GM18867 (cell line): ENCODE measurements at regions not wholly inside any gene's neighbourhood (a gene's known extent, or its start where the extent isn't known, plus 50 kb on each side); places are given as distances from the start of the nearest gene placed in this dataset.
"Not testable (repeated sequence)": the region's sequence is repeated elsewhere in the genome, so short reads cannot be mapped to it uniquely, and the experiment has no call there.

Experiments used
- ATAC-seq: cut with Tn5 transposase; IDR thresholded peaks from one replicate; pipeline ENCODE4 v1.9.1; 2021; ENCODE audit warnings: mild to moderate bottlenecking, moderate library complexity; ENCODE audit not compliant: unreplicated experiment

DNA sequence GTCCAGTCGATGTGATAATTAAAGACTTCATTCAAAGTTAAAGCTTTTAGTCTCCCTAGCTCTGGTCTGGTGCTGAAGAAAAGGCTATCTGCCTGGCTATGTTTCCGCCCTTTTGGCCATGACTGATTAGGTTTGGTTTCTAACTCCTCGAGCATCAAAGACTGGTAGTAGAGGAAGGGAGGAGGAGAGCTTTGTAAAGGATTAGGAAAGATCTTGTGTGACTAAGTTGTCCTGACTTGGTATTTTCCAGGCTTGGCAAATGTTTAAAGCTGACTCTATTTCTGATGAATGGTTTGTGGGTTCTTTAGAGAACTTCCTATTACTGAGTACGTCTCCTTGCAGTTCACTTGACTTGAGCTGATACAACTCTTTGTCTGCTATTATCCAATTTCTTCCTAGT is 312.9 kb downstream of the GJA1 start:
- ATAC-seq: no peak

DNA sequence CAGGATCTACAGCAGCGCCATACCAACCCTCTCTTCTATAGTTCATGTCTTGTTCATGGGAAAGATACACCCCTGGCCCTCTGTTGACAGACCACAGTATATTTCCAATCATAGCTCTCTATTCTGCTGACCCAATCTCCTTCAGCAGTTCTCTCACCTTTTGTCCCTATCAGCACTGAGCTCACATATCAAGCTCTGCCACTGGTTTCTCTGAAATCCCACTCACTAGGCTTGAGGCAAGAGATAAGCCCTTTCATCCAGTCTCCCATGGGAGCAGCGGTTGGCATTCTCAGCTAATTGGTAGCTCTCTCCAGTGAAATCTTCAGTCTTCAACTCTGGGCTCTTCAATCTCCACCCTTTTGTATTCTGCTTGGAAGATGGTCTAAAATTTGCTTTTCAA is 313.4 kb downstream of the GJA1 start:
- no peak for ATAC-seq

DNA sequence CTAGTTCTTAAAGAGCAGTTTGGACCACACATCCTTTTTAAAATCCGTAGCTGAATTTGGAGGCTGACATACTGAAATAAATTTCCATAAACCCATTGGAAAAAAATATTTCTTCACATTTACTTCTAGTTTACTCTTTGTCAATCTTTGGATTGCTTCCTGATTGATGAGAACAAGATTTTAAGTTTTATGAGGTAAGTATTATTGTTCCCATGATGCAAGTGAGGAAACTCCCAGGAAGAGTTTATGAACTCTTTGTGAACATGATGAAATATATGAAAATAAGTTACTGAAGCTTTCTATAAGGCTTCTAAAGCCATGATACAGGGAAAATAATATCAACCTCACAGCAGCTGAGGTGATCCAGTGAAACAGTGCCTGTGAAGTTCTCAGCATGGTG is 320.0 kb downstream of the GJA1 start:
- ATAC-seq: no peak

DNA sequence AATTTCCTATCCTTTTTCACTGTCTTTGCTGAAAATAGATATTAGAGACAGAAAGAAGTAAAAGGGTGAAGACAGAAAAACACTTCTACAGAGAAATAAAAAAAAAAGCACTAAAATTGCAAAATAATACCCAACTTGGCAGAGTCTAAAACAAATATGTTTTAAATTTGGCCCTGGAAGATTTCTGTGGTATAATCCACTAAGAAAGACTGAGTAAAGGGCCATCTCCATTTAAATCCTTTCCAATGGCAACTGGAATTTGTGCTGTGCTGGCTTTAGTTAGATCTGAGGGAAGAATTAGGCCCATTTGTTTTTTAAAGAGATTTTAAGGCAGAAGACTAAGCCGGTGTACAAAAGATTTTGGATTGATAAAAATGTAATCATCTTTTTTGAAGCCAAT is 321.2 kb downstream of the GJA1 start:
- no peak for ATAC-seq

DNA sequence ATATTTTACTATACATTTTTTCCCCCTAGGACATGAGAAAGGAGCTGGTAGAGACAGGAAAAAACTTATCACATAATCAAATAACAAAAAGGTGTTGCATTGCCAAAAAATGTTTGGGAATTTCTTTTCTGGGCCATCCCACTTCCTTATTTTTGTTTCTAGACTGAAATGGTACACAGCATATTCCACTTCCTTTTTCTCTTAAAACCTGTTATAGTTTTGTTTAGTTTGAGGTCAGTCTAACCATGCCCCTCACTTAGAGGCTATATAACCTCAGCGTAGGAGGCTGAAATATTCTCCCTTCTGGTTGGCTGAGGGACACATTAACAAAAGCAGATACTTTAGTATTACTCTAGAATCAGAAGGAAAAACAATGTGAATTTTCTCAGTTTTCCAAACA is 323.9 kb downstream of the GJA1 start:
- peak; percentile 58 for ATAC-seq

DNA sequence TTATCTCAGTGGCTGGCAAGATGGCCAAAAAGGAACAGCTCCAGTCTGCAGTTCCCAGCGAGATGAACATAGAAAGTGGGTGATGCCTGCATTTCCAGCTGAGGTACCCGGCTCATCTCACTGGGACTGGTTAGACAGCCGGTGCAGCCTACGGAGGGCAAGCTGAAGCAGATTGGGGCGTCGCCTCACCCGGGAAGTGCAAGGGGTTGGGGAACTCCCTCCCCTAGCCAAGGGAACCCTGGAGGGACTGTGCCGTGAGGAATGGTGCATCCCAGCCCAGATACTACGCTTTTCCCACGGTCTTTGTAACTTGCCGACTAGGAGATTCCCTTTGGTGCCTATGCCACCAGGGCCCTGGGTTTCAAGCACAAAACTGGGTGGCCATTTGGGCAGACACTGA is 324.7 kb downstream of the GJA1 start:
- ATAC-seq: no peak

DNA sequence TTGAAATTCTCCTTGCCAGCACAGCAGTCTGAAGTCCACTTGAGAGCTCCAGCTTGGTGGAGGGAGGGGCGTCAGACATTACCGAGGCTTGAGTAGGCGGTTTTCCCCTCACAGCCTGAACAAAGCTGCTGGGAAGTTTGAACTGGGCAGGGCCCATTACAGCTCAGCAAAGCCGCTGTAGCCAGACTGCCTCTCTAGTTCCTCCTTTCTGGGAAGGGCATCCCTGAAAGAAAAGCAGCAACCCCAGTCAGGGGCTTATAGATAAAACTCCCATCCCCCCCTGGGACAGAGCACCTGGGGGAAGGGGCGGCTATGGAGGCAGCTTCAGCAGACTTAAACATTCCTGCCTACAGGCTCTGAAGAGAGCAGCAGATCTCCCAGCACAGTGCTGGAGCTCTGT is 325.3 kb downstream of the GJA1 start:
- ATAC-seq: no peak

DNA sequence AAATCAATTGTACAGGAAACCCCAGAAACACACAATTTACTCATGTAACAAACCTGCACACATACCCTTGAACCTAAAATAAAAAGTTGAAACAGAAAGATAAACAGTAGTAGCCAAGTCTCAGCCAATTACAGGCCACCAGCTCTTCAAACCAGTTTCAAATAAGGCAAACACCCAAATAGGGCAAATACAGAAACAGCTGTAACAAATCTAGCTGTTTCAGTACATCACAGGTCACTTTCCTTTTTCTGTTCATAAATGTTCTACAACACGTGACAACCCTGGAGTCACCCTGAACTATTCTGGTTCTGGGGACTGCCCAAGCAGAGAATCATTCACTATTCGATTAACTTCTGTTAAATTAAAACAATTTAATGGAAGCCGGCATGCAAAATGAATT is 329.0 kb downstream of the GJA1 start:
- ATAC-seq: peak; percentile 98

DNA sequence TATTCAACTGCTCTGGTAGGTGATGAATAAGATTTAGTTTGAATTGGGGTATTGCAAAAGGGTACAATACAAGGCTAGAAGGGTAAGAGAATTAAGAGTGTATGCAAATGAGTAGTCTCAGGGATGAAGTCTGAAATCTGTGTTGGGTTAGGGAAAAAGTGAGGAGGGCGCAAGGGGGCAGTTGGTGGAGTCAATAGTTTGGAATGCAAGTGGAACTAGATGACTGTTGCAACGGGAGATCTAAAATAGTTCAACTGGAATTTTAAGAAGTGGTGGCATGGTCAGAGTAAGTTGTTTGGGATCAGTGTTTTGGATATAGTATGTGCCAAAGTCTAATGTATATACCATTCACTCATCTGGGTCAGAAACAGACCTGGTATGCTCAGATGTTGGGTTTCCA is 329.6 kb downstream of the GJA1 start:
- ATAC-seq: no peak

DNA sequence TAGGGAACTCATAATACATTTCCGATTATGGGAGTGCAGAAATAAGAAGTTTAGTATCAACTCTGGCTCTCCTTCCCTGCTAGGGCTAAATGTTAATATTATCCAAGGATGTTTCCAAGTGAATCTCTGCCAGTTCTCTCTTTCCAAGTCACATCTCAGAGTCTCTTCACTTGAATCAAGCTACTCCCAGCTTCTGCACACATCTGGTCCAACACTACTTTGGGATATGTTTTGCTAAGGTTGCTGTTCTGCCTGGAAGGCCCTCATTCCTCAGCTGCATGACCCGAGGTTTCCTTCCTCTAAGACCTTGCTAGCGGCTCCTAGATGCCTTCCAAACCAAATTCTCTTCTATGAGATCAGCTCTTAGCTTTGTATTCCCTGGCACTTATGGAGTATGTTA is 331.8 kb downstream of the GJA1 start:
- no peak for ATAC-seq

DNA sequence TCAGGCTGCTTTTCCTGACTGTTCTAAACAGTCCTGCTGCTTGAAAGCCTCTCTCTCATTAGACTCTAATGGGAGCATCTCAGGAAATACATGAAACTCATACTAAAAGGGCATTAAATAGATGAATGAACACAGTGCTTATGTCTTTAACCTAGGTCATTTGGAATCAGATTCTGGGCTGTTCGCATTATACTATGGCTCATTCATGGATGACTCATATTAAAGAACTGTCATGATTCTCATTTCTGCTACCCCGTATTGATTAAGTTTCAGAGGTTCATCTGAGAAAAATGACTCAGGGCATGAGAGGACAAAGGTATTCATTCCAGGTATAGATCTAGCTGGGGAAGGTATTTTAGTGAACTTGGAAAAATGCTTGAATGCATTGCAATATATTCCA is 335.5 kb downstream of the GJA1 start:
- ATAC-seq: peak; percentile 65

DNA sequence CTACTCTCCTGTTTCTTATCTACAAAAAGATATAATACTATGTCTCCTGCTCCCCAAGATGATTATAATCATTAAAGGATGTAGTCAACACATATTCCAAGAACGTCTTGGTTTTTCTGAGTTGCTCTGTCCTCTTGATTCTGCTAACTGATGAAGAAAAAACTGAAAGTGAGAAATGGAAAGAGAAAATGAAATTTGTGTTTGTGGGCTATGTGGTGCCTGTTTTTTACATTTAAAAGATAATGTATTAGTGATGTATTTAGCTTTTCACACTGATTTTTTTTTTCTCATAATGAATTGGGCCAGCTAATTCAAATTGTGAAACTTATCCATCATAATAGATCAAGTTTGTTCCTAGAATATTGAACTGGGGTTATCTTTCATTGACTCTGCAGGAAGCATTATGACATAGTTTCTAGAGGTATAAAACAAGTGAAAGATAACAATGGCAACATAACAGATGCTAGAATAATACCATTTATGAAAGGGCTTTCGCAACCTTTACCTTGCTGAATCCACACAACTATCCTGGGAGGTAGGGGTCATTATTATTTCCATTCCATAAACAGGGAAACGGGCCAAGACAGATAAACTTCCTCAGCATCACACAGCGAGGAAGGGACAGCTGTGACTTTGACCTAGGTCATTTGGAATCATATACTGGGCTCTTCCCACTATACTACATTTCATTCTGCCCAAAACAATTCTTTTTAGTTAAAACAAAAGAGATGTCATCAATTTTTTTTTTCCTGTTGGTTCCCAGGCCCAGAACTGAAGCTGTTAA is 336.7 kb downstream of the GJA1 start:
- peak; percentile 88 for ATAC-seq

DNA sequence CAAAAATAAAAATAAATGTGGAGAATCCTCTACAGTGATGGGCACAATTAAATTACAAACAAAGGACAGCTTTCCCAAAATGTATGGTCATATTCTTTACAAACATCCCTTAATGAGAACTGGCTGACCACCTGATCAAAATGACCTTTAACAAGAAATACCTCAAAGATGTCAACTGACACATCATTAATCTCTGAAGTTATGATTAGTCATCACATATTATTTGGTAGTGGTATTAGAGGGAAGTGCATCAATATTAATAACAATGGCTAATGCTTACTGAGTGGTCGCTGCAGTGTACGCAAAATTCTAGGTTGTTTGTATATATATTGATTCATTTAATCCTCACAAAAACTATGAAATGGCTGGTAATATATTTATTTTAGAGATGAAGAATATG is 340.6 kb downstream of the GJA1 start:
- ATAC-seq: no peak

DNA sequence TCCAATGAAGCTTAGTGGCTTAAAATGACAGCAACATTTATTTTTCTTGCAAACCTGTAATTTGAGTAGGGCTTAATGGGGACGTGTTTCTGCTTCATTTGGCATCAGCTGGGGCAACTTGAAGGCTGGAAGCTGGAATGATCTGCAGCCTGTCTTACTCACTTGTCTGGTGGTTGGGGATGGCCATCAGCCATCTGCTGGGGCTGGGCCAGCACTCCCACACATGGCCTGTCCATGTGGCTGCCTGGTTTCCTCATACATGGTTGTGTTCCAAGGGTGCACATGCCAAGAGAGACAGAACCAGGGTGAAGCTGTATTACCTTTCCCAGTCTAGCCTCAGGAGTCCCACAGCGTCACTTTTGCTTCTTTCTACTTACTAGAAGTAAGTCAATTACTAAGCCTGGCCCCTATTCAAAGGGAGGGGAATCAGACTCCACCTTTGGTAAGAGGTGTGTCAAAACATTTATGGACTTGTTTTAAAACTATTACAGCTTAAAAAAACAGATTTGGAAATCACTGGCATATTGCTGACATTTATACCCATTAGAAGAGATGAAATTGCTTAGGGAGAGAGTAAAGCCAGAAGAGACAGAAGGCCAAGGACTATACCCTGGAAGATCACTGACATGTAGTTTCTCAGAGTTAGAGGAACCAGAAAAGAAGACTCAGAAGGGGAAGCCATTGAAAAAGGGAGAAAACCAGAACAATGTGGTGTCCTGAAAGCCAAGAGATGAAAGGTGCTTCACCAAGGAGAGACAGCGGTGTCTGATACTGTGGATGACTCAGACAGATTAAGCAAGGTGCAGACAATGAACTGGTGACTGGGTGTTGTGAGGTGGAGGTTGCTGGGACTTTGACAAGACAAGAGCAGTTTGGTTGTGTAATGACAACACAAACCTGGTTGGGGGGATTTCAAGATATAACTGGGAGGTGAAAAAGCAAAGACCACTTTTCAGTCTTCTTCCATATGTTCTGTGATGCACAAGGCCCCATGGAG is 345.2 kb downstream of the GJA1 start:
- no peak for ATAC-seq

DNA sequence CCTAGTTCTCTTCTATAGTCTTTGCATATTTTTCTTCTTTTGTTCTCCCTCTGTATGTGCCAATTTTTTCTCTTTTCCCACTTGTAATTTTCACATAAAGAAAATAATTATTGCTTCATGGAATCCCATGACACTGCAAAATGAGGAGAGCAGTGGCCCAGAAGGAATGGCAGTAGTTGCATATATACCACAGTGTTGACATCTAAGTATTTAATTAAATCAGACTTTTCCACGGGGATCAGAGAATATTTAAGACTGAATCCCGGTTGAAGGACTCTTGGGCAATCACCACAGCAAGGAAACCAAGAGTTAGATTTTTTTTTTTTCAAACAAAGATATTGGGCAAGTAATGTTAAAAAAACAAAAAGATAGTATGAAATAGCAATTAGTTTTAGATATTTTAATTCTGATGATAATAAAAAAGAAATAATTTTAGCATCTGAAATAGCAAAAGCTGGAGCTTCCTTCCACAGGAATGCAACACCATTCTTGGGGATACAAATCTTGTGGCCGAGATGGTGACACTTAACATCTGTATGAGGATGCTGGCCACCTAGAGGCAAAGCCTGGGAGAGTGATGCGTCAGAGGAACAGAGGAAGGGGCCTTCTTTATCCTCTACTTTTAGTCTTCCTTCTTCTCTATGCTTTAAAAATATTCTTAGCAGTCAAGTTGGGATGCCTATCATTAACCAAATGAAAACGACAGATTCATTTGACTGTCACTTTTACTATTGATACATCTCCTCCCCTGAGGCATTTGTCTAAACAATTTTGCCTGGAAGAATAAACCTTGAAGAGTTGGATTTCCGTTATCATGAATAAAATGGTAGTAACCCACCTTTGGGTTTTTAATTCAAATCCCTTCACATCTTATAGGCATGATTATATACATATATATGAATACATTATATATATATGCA is 356.2 kb downstream of the GJA1 start:
- no peak for ATAC-seq

DNA sequence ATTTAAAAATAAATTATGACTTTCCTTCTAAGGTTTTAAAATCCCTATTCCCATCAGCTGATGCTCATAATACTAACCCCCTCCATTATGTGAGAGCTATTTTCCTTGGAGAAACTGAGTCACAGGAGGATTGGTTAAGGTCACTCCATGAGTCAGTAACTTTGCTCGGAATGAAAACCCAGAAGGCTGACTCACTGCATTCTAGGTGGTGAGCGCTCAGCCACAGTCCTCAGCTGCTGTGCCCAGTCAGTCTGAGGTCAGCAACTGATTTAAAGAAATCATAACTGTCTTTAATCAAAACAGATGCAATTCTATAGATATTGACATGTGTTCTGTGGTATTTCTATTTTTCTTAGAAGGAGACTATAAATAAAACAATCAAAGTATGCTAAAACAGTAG is 359.2 kb downstream of the GJA1 start:
- ATAC-seq: no peak

DNA sequence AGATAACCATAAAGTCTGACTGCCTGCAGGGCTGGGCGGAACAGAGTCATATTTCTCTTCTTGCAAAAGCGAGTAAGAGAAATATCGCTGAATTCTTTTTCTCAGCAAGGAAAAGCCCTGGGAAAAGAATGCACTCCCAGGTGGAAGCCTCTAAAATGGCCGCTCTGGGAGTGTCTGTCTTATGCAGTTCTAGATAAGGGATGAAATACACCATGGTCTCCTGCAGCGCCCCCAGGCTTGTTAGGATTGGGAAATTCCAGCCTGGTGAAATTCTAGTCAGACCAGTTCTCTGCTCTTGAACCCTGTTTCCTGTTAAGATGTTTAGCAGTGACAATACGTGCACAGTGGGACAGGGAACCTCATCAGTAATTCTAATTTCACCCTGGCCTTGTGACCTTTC is 362.2 kb downstream of the GJA1 start:
- not testable (repeated sequence) for ATAC-seq

DNA sequence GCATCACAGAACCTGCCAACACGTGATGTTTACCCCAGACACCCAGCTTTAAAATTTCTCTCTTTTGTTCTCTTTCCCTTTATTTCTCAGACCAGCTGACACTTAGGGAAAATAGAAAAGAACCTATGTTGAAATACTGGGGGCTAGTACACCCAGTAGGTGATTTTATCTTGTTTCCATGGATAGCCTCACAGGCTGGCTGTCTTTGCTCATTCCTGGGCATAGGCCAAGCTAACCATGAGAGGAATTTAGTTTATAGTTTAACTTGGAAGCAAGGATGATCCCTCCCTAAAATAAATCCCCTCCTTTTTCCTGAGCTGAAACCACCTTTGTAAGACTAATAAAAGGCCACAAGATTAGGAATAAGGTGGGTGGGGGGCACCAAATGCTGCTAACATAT is 362.7 kb downstream of the GJA1 start:
- not testable (repeated sequence) for ATAC-seq

DNA sequence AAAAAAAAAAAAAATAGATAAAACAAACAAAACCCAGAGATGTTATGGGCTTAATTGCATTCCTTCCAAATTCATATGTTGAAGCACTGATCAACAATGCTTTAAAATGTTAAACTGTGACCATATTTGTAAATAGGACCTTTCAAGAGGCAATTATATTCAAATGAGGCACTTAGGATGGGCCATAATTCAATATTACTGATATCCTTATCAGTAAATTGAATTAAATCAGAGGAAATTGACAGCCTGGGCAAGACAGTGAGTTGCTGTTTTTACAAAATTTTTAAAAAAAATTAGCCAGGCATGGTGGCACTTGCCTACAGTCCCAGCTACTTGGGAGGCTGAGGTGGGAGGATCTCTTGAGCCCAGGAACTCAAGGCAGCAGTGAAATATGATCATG is 364.1 kb downstream of the GJA1 start:
- ATAC-seq: no peak

DNA sequence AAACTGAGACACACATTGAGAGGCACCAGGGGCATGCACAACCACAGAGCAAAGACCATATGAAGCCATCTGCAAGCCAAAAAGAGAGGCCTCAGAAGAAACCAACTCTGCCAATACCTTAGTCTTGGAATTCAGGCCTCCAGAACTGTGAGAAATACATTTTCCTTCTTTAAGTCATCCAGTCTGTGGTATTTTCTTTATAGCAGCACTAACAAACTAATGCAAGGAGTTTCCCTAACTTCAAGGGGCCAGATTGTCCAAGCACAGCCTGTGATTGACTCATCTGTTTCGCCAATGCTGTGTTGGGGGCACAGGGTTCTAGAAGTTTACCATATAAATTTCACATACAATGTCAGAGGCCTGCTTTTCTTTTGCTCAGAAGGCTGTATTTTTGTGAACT is 364.6 kb downstream of the GJA1 start:
- no peak for ATAC-seq

DNA sequence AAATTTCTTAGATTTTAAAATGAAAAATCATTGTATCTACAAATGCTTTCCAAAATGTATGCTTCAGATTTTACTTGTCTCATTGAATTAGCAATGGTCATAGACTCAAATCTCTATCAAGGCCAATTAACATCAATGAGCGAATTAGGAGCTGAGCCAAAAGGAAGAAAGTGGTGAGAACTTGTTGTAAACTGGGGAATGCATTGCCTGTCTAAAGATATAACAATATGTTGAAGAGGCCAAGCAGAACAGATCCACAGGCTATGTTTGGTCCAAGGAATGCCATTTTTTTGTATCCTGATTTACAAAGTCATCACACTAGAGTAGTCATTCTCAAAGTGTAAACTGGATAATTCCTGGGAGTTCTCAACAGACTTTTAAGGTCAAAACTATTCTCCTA is 370.7 kb downstream of the GJA1 start:
- ATAC-seq: no peak
